Common myeloid progenitor, CD34-positive (primary cell): ENCODE measurements at regions not wholly inside any gene's neighbourhood (a gene's known extent, or its start where the extent isn't known, plus 50 kb on each side); places are given as distances from the start of the nearest gene placed in this dataset.

Source experiments
- CTCF ChIA-PET: fragments of 350-600 bp; sonication (Branson Sonifier 250); formaldehyde crosslinking; loops from one replicate; lab custom pipeline; 2021; ENCODE audit warnings: antibody characterized with exemption; lab: Charles Lee
- POLR2A ChIA-PET: fragments of 350-600 bp; sonication (Branson Sonifier 250); formaldehyde crosslinking; loops from one replicate; lab custom pipeline; 2021; ENCODE audit warnings: antibody characterized with exemption; lab: Charles Lee
- DNase-seq, 3 donors: peaks; one replicate each; pipeline versions ENCODE4 v3.0.0 to v3.0.0-alpha.2; 2013
- H3K27ac ChIP-seq, 2 experiments: 1 replicate in 1 of 2; 2 replicates in 1 of 2; pipeline ENCODE4 v1.7.0; 2013; ENCODE audit warnings: inconsistent platforms in 2 of 2, low read length in 2 of 2, mild to moderate bottlenecking in 2 of 2, low read depth in 1 of 2, moderate library complexity in 1 of 2; ENCODE audit not compliant: severe bottlenecking in 2 of 2, insufficient read depth in 1 of 2, poor library complexity in 1 of 2
- H3K27me3 ChIP-seq, 5 experiments: replicated peaks in 2 of 5; 1 replicate in 3 of 5; 2 replicates in 2 of 5; pipeline versions ENCODE4 v1.6.1 to v1.7.0; 2013; ENCODE audit warnings: low read length in 4 of 5, mild to moderate bottlenecking in 2 of 5, moderate library complexity in 2 of 5, inconsistent platforms in 1 of 5; ENCODE audit not compliant: insufficient read depth in 5 of 5, control insufficient read depth in 4 of 5
- H3K36me3 ChIP-seq, 4 experiments: 1 replicate in 2 of 4; 2 replicates in 2 of 4; pipeline versions ENCODE4 v1.6.1 to v1.7.0; 2013; ENCODE audit warnings: low read length in 3 of 4, control low read depth in 1 of 4, mild to moderate bottlenecking in 1 of 4; ENCODE audit not compliant: control insufficient read depth in 4 of 4, insufficient read depth in 4 of 4
- H3K4me1 ChIP-seq, 4 experiments: 1 replicate in 3 of 4; 2 replicates in 1 of 4; pipeline versions ENCODE4 v1.6.1 to v1.7.1; 2013; ENCODE audit warnings: low read length in 3 of 4, mild to moderate bottlenecking in 3 of 4, control low read depth in 1 of 4, inconsistent platforms in 1 of 4, moderate library complexity in 1 of 4; ENCODE audit not compliant: control insufficient read depth in 4 of 4, insufficient read depth in 4 of 4; ENCODE audit errors: control extremely low read depth in 1 of 4
- H3K4me3 ChIP-seq, 7 experiments: 1 replicate in 4 of 7; 2 replicates in 3 of 7; pipeline versions ENCODE4 v1.5.1 to v1.7.0; 2013; ENCODE audit warnings: mild to moderate bottlenecking in 7 of 7, low read length in 6 of 7, moderate library complexity in 6 of 7, inconsistent platforms in 2 of 7, low read depth in 2 of 7, control low read depth in 1 of 7; ENCODE audit not compliant: insufficient read depth in 4 of 7, control insufficient read depth in 1 of 7; ENCODE audit errors: extremely low read depth in 1 of 7
- H3K9me3 ChIP-seq, 5 experiments: 1 replicate in 4 of 5; 2 replicates in 1 of 5; pipeline versions ENCODE4 v1.6.1 to v1.7.1; 2013; ENCODE audit warnings: low read length in 4 of 5, mild to moderate bottlenecking in 2 of 5, inconsistent platforms in 1 of 5, low read depth in 1 of 5, moderate library complexity in 1 of 5; ENCODE audit not compliant: control insufficient read depth in 4 of 5, insufficient read depth in 2 of 5; ENCODE audit errors: control extremely low read depth in 1 of 5
- WGBS: methylation state at CpG from one replicate; pipeline ENCODE4 v1.1.5; 2013; ENCODE audit not compliant: insufficient coverage; 5-methylcytosine and 5-hydroxymethylcytosine counted together

GRCh38 chr17:33603789-33604188 is 310.7 kb upstream of the ASIC2 start:
- CTCF ChIA-PET = no interaction called here
- H3K36me3 ChIP-seq = no peaks in the 10 kb centered on the region
- 89% methylated on average over 2 of the region's 2 CpGs for WGBS
- no peaks in the 10 kb centered on the region for H3K4me1 ChIP-seq
- no peak for DNase-seq
- peaks cover 0 to 14% (median 3%) of the 10 kb centered on the region in 5 experiments for H3K27me3 ChIP-seq
- H3K9me3 ChIP-seq = no peaks in the 10 kb centered on the region
- no peak overlapping the region for H3K4me3 ChIP-seq
- no peak overlapping the region for H3K27ac ChIP-seq
- POLR2A ChIA-PET = no interaction called here

- WGBS = no CpG with 5 or more reads among the region's 1 CpG
- H3K4me1 ChIP-seq = no peaks in the 10 kb centered on the region
- ChIA-PET CTCF (no interaction called here), POLR2A (no interaction called here)
- H3K36me3 ChIP-seq = no peaks in the 10 kb centered on the region
- H3K27ac ChIP-seq = no peak overlapping the region
- DNase-seq = no peak
- H3K9me3 ChIP-seq = no peaks in the 10 kb centered on the region
- H3K27me3 ChIP-seq = peaks cover 0 to 16% (median 3%) of the 10 kb centered on the region in 5 experiments
- H3K4me3 ChIP-seq = no peak overlapping the region
These were observed 318.4 kb upstream of the ASIC2 start for GRCh38 chr17:33611532-33611931.

DNA sequence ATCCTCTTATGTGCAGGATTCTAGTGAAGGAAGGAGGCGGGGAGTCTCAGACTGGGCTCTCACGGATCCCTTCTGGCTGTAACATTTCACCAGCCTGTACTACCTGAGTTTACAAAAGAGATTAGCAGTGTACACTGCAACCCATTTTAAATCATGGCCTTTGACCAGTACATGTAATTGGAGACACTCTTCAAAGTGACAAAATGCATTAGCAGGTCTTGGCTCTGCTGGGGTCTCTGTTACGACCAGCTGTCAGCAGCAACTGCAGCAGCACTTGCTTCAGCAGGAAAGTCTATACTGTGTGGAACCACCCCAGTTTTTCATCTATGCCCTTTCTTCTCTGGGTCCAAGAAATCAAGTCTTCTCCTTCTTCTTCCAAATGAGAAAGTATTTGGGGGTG is 322.8 kb upstream of the ASIC2 start:
- H3K9me3 ChIP-seq = no peaks in the 10 kb centered on the region
- no peak overlapping the region for H3K27ac ChIP-seq
- POLR2A ChIA-PET = no interaction called here
- peaks cover 0 to 16% (median 3%) of the 10 kb centered on the region in 5 experiments for H3K27me3 ChIP-seq
- CTCF ChIA-PET = no interaction called here
- H3K4me3 ChIP-seq = no peak overlapping the region
- no peaks in the 10 kb centered on the region for H3K4me1 ChIP-seq
- H3K36me3 ChIP-seq = no peaks in the 10 kb centered on the region
- WGBS = 79% methylated on average over 3 of the region's 3 CpGs
- no peak for DNase-seq

- H3K4me1 ChIP-seq = no peaks in the 10 kb centered on the region
- no peak overlapping the region for H3K4me3 ChIP-seq
- no peak overlapping the region for H3K27ac ChIP-seq
- no peaks in the 10 kb centered on the region for H3K36me3 ChIP-seq
- WGBS = 92% methylated on average over 2 of the region's 3 CpGs
- POLR2A ChIA-PET = no interaction called here
- peaks cover 0 to 9% (median 0%) of the 10 kb centered on the region in 5 experiments for H3K27me3 ChIP-seq
- no peak for DNase-seq
- H3K9me3 ChIP-seq = no peaks in the 10 kb centered on the region
- CTCF ChIA-PET = no interaction called here
These were observed 330.7 kb upstream of the ASIC2 start for GRCh38 chr17:33623841-33624240.

- CTCF ChIA-PET = no interaction called here
- no peak overlapping the region for H3K27ac ChIP-seq
These were observed 335.6 kb upstream of the ASIC2 start for GRCh38 chr17:33628500-33629346.

GRCh38 chr17:33633446-33633845 is 340.4 kb upstream of the ASIC2 start:
- Histone ChIP-seq H3K36me3 (no peaks in the 10 kb centered on the region), H3K27ac (no peak overlapping the region), H3K4me1 (no peaks in the 10 kb centered on the region), H3K27me3 (peaks cover 0 to 6% (median 0%) of the 10 kb centered on the region in 5 experiments), H3K9me3 (peaks cover 0 to 17% (median 3%) of the 10 kb centered on the region in 5 experiments), H3K4me3 (no peak overlapping the region)
- DNase-seq = no peak
- ChIA-PET CTCF (no interaction called here), POLR2A (no interaction called here)
- WGBS = 93% methylated on average over 6 of the region's 6 CpGs

More at GRCh38 chr17:33628500-33629346, 335.6 kb upstream of the ASIC2 start:
- DNase-seq = no peak
- Histone ChIP-seq H3K4me3 (no peak overlapping the region), H3K4me1 (no peaks in the 10 kb centered on the region), H3K9me3 (peaks cover 0 to 11% (median 3%) of the 10 kb centered on the region in 5 experiments), H3K27me3 (peaks cover 0 to 1% (median 0%) of the 10 kb centered on the region in 5 experiments), H3K36me3 (no peaks in the 10 kb centered on the region)
- 96% methylated on average over 4 of the region's 7 CpGs for WGBS
- POLR2A ChIA-PET = no interaction called here

DNA sequence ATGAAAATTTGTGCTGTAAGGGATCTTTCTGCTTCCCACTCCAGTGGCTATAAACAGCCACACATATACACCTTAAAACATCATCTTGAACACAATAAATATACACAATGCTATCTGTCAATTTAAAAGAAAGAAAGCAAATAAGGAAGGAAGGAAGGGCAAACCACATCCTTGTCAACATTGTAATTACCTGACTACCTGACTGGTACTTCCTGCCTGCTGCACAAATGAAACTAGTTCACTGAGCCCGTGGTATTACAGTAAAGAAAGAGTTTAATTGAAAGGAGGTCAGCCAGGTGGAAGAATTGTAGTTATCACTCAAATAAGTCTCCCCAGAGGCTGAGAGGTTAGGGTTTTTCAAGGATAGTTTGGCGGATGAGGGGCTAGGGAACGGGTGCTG is 344.4 kb upstream of the ASIC2 start:
- DNase-seq = no peak
- 100% methylated on average over 1 of the region's 3 CpGs for WGBS
- Histone ChIP-seq H3K27me3 (peaks cover 0 to 6% (median 0%) of the 10 kb centered on the region in 5 experiments), H3K4me3 (no peak overlapping the region), H3K4me1 (peaks cover 0 to 8% (median 2%) of the 10 kb centered on the region in 4 experiments), H3K36me3 (no peaks in the 10 kb centered on the region), H3K9me3 (peaks cover 0 to 7% (median 0%) of the 10 kb centered on the region in 5 experiments), H3K27ac (no peak overlapping the region)
- ChIA-PET CTCF (no interaction called here), POLR2A (no interaction called here)
